Liver (tissue), 8 donors: ENCODE measurements at regions not wholly inside any gene's neighbourhood (a gene's known extent, or its start where the extent isn't known, plus 50 kb on each side); places are given as distances from the start of the nearest gene placed in this dataset.
A peak's percentile ranks its signal among the peaks of the same experiment; 100 is the strongest.

Experiments
- DNase-seq: peaks from one replicate; pipeline ENCODE4 v3.0.0-alpha.2; 2017; ENCODE audit warnings: low spot score
- H3K27ac ChIP-seq, 2 donors: one replicate each; pipeline ENCODE4 v1.7.0; 2013; ENCODE audit warnings: inconsistent platforms in 2 of 2, low read length in 2 of 2, control low read depth in 1 of 2, low read depth in 1 of 2, mild to moderate bottlenecking in 1 of 2
- H3K27me3 ChIP-seq, 4 donors: one replicate each; pipeline versions ENCODE4 v1.6.1 to v1.7.0; 2013; ENCODE audit warnings: low read length in 3 of 4, inconsistent platforms in 1 of 4, mild to moderate bottlenecking in 1 of 4, moderate library complexity in 1 of 4; ENCODE audit not compliant: control insufficient read depth in 4 of 4, insufficient read depth in 4 of 4
- H3K36me3 ChIP-seq, 4 donors: one replicate each; pipeline versions ENCODE4 v1.6.1 to v1.7.0; 2013; ENCODE audit warnings: low read length in 3 of 4, mild to moderate bottlenecking in 3 of 4, low read depth in 1 of 4, moderate library complexity in 1 of 4; ENCODE audit not compliant: control insufficient read depth in 4 of 4, insufficient read depth in 3 of 4
- H3K4me1 ChIP-seq, 4 donors: one replicate each; pipeline versions ENCODE4 v1.6.1 to v1.7.0; 2013; ENCODE audit warnings: low read length in 3 of 4, mild to moderate bottlenecking in 3 of 4, moderate library complexity in 1 of 4; ENCODE audit not compliant: control insufficient read depth in 4 of 4, insufficient read depth in 4 of 4
- H3K4me3 ChIP-seq, 3 donors: one replicate each; pipeline versions ENCODE4 v1.6.1 to v1.7.0; 2013; ENCODE audit warnings: low read length in 3 of 3, control low read depth in 1 of 3, low read depth in 1 of 3, mild to moderate bottlenecking in 1 of 3
- H3K9ac ChIP-seq, 2 donors: one replicate each; pipeline ENCODE4 v1.7.0; 2013; ENCODE audit warnings: low read length in 2 of 2, mild to moderate bottlenecking in 2 of 2, moderate library complexity in 2 of 2, control low read depth in 1 of 2, low read depth in 1 of 2
- H3K9me3 ChIP-seq, 4 donors: one replicate each; pipeline versions ENCODE4 v1.6.1 to v1.7.0; 2013; ENCODE audit warnings: low read length in 3 of 4; ENCODE audit not compliant: control insufficient read depth in 4 of 4
- FOXA1 ChIP-seq: IDR thresholded peaks from 2 replicates; pipeline ENCODE4 v1.6.1; 2016; ENCODE audit warnings: antibody characterized with exemption
- HNF4A ChIP-seq, 2 donors: conservative IDR thresholded peaks; 2 replicates each; pipeline ENCODE4 v1.6.1; 2016; ENCODE audit warnings: antibody characterized with exemption in 2 of 2, mild to moderate bottlenecking in 2 of 2
- HNF4G ChIP-seq: IDR thresholded peaks from 2 replicates; pipeline ENCODE4 v1.6.1; 2016; ENCODE audit warnings: antibody characterized with exemption
- NR2F2 ChIP-seq: IDR thresholded peaks from 2 replicates; pipeline ENCODE4 v1.6.1; 2016; ENCODE audit warnings: antibody characterized with exemption
- RAD21 ChIP-seq, 2 donors: IDR thresholded peaks; 2 replicates each; pipeline ENCODE4 v1.6.1; 2016; ENCODE audit warnings: antibody characterized with exemption in 2 of 2, mild to moderate bottlenecking in 2 of 2
- SP1 ChIP-seq: IDR thresholded peaks from 2 replicates; pipeline ENCODE4 v1.6.1; 2018; ENCODE audit warnings: antibody characterized with exemption, mild to moderate bottlenecking
- WGBS: extraction: QIAGEN DNeasy Blood & Tissue Kit; methylation state at CpG from one replicate; pipeline ENCODE4 v1.1.7; 2013; 5-methylcytosine and 5-hydroxymethylcytosine counted together
- TF ChIP-seq, protein P1 (sequence below): IDR thresholded peaks from 2 replicates; pipeline ENCODE4 v1.6.1; 2016; ENCODE audit warnings: antibody characterized with exemption, mild to moderate bottlenecking
- TF ChIP-seq, protein P2 (sequence below): fragments of 150-350 bp; IDR thresholded peaks from 2 replicates; pipeline ENCODE4 v1.5.1; 2017; ENCODE audit warnings: improper control_type of control experiment, low read depth, low read length; ENCODE audit not compliant: missing input control
- donor health status: healthy.
- donor health status: healthy.
- donor health status: healthy.
- donor health status: healthy.
- donor health status: healthy.

DNA sequence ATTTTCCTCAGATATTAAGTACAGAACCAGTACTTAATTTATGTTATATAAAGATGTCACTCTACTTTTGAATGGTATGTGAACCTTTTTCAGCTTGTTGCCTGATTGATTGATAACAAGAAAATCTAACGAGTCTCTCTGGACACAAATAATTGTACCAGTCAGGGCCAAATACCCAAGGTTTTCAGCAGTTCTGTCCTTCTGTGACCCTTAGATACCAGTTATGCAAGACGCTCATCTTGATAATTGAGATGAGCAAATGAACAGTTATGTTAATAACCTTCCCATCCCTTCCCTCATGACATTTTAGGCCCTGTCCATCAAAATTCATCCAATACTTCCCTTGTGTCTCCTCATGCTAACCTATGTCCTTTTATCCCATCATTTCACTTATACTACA is 185.9 kb upstream of the G2E3 start (continued):
- TF ChIP-seq HNF4A (conservative IDR thresholded peaks at IDR 0.05) = no peak

DNA sequence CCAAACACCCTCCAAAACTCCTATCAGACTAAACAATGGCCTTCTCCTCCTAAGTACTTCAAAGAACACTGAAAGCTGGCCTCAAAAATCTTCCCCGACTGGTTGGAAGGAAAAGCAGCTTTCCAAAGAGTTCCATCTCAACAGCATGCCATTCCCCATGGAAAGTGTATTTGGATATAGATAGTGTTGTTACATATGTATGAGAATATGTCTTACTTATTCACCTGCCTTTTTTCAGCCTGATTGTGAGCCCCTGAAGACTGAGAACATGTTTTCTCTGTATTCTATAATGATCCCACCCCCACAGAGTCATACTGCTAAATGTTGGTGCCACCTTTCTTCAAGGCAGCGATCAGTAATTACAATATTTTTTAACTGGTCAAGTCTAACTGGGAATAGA is 185.4 kb upstream of the G2E3 start:
- no peaks in the 10 kb centered on the region for H3K9me3 ChIP-seq
- no peak overlapping the region for H3K9ac ChIP-seq
- whole genome bisulfite sequencing = 86% methylated on average over 2 of the region's 2 CpGs
- no peak overlapping the region for H3K4me3 ChIP-seq
- DNase-seq = no peak
- no peak overlapping the region for H3K27ac ChIP-seq
- H3K4me1 ChIP-seq = no peaks in the 10 kb centered on the region
- TF ChIP-seq NR2F2 = no peak
- TF ChIP-seq SP1 = no peak
- TF ChIP-seq, protein P1, sequence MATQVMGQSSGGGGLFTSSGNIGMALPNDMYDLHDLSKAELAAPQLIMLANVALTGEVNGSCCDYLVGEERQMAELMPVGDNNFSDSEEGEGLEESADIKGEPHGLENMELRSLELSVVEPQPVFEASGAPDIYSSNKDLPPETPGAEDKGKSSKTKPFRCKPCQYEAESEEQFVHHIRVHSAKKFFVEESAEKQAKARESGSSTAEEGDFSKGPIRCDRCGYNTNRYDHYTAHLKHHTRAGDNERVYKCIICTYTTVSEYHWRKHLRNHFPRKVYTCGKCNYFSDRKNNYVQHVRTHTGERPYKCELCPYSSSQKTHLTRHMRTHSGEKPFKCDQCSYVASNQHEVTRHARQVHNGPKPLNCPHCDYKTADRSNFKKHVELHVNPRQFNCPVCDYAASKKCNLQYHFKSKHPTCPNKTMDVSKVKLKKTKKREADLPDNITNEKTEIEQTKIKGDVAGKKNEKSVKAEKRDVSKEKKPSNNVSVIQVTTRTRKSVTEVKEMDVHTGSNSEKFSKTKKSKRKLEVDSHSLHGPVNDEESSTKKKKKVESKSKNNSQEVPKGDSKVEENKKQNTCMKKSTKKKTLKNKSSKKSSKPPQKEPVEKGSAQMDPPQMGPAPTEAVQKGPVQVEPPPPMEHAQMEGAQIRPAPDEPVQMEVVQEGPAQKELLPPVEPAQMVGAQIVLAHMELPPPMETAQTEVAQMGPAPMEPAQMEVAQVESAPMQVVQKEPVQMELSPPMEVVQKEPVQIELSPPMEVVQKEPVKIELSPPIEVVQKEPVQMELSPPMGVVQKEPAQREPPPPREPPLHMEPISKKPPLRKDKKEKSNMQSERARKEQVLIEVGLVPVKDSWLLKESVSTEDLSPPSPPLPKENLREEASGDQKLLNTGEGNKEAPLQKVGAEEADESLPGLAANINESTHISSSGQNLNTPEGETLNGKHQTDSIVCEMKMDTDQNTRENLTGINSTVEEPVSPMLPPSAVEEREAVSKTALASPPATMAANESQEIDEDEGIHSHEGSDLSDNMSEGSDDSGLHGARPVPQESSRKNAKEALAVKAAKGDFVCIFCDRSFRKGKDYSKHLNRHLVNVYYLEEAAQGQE = no peak
- TF ChIP-seq FOXA1 = no peak
- TF ChIP-seq, protein P2, sequence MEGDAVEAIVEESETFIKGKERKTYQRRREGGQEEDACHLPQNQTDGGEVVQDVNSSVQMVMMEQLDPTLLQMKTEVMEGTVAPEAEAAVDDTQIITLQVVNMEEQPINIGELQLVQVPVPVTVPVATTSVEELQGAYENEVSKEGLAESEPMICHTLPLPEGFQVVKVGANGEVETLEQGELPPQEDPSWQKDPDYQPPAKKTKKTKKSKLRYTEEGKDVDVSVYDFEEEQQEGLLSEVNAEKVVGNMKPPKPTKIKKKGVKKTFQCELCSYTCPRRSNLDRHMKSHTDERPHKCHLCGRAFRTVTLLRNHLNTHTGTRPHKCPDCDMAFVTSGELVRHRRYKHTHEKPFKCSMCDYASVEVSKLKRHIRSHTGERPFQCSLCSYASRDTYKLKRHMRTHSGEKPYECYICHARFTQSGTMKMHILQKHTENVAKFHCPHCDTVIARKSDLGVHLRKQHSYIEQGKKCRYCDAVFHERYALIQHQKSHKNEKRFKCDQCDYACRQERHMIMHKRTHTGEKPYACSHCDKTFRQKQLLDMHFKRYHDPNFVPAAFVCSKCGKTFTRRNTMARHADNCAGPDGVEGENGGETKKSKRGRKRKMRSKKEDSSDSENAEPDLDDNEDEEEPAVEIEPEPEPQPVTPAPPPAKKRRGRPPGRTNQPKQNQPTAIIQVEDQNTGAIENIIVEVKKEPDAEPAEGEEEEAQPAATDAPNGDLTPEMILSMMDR = no peak
- H3K27me3 ChIP-seq = no peaks in the 10 kb centered on the region
- H3K36me3 ChIP-seq = no peaks in the 10 kb centered on the region

DNA sequence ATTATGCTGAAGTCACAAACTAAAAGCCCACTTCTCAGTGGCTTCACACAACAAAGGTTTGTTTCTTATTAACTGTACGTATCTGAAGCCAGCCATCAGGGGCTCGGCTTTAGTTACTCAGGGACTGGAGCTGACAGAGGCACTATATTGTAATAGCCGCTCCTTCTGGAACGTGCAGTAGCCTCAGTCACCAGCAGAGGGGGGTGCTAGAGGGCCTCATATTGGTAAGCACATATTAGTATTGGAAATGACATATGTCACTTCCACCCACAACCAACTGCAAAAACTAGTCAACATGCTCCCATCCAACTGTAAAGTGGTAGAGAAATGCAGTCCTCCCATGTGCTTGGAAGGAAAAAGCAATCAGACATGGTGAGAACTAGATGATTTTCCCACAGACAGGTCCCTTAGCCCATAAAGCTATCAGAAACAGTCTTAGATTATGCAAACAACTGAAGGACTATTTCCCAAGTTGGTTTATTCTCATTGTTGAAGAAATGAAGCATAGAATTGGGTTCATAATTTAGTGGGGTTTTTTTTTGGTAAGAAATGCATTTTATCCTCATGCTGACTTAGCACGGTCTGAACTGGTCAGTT is 183.6 kb upstream of the G2E3 start:
- DNase-seq = peak; percentile 78

More for the DNA sequence above, 183.6 kb upstream of the G2E3 start:
- 30% methylated on average over 5 of the region's 5 CpGs for WGBS
- Histone ChIP-seq H3K4me3 (no peak overlapping the region), H3K4me1 (no peaks in the 10 kb centered on the region), H3K27ac (no peak overlapping the region), H3K36me3 (no peaks in the 10 kb centered on the region), H3K27me3 (no peaks in the 10 kb centered on the region), H3K9me3 (no peaks in the 10 kb centered on the region), H3K9ac (no peak overlapping the region)
- TF ChIP-seq, protein P2 = peak; percentile 83
- TF ChIP-seq HNF4G (no peak), RAD21 (IDR thresholded peaks at IDR 0.05) (peak; percentile 78 to 89)
